ENCODE measurements at regions not wholly inside any gene's neighbourhood (a gene's known extent, or its start where the extent isn't known, plus 50 kb on each side); places are given as distances from the start of the nearest gene placed in this dataset.
A peak's percentile ranks its signal among the peaks of the same experiment; 100 is the strongest.

GRCh38 chr3:174336784-174337183 lies 522.4 kb upstream of the NAALADL2 start:
- DNase-seq (no peak), ATAC-seq (no peak)
- Histone ChIP-seq H3F3A (ENCODE audit: low read length, unreplicated experiment) (no peaks in the 10 kb centered on the region), H3K4me3 (ENCODE audit: low read length) (no peak overlapping the region), H4K20me1 (ENCODE audit: low read length) (no peaks in the 10 kb centered on the region), H3K27me3 (ENCODE audit: low read length) (no peaks in the 10 kb centered on the region), H3K9ac (ENCODE audit: low read length) (no peak overlapping the region), H3K27ac (ENCODE audit: low read length) (no peak overlapping the region), H3K9me3 (ENCODE audit: low read length) (no peaks in the 10 kb centered on the region), H3K79me2 (ENCODE audit: low read length) (no peaks in the 10 kb centered on the region), H3K9me2 (replicated peaks; ENCODE audit: low read length) (no peaks in the 10 kb centered on the region), H3K36me3 (ENCODE audit: low read depth, low read length) (no peaks in the 10 kb centered on the region), H3K4me1 (ENCODE audit: insufficient read depth, low read length) (peaks cover 32% of the 10 kb centered on the region), H2AFZ (ENCODE audit: low read length) (no peak overlapping the region), H3K4me2 (ENCODE audit: low read length) (no peak overlapping the region)
- no TSS peak for BruUV-seq (replicated peaks)
- intact Hi-C loops (cut with micrococcal nuclease): no loop called here
- TF ChIP-seq, protein P1, sequence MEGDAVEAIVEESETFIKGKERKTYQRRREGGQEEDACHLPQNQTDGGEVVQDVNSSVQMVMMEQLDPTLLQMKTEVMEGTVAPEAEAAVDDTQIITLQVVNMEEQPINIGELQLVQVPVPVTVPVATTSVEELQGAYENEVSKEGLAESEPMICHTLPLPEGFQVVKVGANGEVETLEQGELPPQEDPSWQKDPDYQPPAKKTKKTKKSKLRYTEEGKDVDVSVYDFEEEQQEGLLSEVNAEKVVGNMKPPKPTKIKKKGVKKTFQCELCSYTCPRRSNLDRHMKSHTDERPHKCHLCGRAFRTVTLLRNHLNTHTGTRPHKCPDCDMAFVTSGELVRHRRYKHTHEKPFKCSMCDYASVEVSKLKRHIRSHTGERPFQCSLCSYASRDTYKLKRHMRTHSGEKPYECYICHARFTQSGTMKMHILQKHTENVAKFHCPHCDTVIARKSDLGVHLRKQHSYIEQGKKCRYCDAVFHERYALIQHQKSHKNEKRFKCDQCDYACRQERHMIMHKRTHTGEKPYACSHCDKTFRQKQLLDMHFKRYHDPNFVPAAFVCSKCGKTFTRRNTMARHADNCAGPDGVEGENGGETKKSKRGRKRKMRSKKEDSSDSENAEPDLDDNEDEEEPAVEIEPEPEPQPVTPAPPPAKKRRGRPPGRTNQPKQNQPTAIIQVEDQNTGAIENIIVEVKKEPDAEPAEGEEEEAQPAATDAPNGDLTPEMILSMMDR (conservative IDR thresholded peaks at IDR 0.05; ENCODE audit: low read depth, low read length): no peak
- TF ChIP-seq EZH2phosphoT487 (IDR thresholded peaks at IDR 0.05; ENCODE audit: borderline replicate concordance, low read length): no peak
- no peak for TF ChIP-seq EZH2 (IDR thresholded peaks at IDR 0.05; ENCODE audit: low read length, unreplicated experiment)
- POLR2A ChIA-PET (ENCODE audit: unreplicated experiment): no interaction called here
- CTCF ChIA-PET: no interaction called here

- Histone ChIP-seq H3K27me3 (ENCODE audit: low read length) (no peaks in the 10 kb centered on the region), H3K9me2 (replicated peaks; ENCODE audit: low read length) (no peaks in the 10 kb centered on the region), H3K9me3 (ENCODE audit: low read length) (no peaks in the 10 kb centered on the region), H3K4me3 (ENCODE audit: low read length) (no peak overlapping the region), H3K27ac (ENCODE audit: low read length) (no peak overlapping the region), H3K4me1 (ENCODE audit: insufficient read depth, low read length) (peaks cover 32% of the 10 kb centered on the region), H3K36me3 (ENCODE audit: low read depth, low read length) (no peaks in the 10 kb centered on the region), H3F3A (ENCODE audit: low read length, unreplicated experiment) (no peaks in the 10 kb centered on the region), H2AFZ (ENCODE audit: low read length) (no peak overlapping the region), H4K20me1 (ENCODE audit: low read length) (no peaks in the 10 kb centered on the region), H3K79me2 (ENCODE audit: low read length) (no peaks in the 10 kb centered on the region), H3K4me2 (ENCODE audit: low read length) (no peak overlapping the region), H3K9ac (ENCODE audit: low read length) (no peak overlapping the region)
- BruUV-seq (replicated peaks): no TSS peak
- CTCF ChIA-PET: no interaction called here
- TF ChIP-seq EZH2phosphoT487 (IDR thresholded peaks at IDR 0.05; ENCODE audit: borderline replicate concordance, low read length) (no peak), EZH2 (IDR thresholded peaks at IDR 0.05; ENCODE audit: low read length, unreplicated experiment) (no peak)
- TF ChIP-seq, protein P1 (conservative IDR thresholded peaks at IDR 0.05; ENCODE audit: low read depth, low read length): no peak
- POLR2A ChIA-PET (ENCODE audit: unreplicated experiment): no interaction called here
- DNase-seq (no peak), ATAC-seq (no peak)
- intact Hi-C loops (cut with micrococcal nuclease): no loop called here
These were observed 521.9 kb upstream of the NAALADL2 start for GRCh38 chr3:174337227-174337626.

- H3F3A ChIP-seq (ENCODE audit: low read length, unreplicated experiment): no peaks in the 10 kb centered on the region
- H2AFZ ChIP-seq (ENCODE audit: low read length): no peak overlapping the region
- POLR2A ChIA-PET (ENCODE audit: unreplicated experiment): no interaction called here
- no TSS peak for BruUV-seq (replicated peaks)
- DNase-seq (no peak), ATAC-seq (peak; percentile 53)
- no peak overlapping the region for H3K9ac ChIP-seq (ENCODE audit: low read length)
- no peak overlapping the region for H3K27ac ChIP-seq (ENCODE audit: low read length)
- H3K4me1 ChIP-seq (ENCODE audit: insufficient read depth, low read length): 0 out of 2 replicates have a peak, but pooled peaks cover 7% of the 10 kb centered on the region
- H3K27me3 ChIP-seq (ENCODE audit: low read length): no peaks in the 10 kb centered on the region
- H3K9me2 ChIP-seq (replicated peaks; ENCODE audit: low read length): no peaks in the 10 kb centered on the region
- H3K9me3 ChIP-seq (ENCODE audit: low read length): no peaks in the 10 kb centered on the region
- H4K20me1 ChIP-seq (ENCODE audit: low read length): no peaks in the 10 kb centered on the region
- no peak overlapping the region for H3K4me2 ChIP-seq (ENCODE audit: low read length)
- intact Hi-C loops (cut with micrococcal nuclease): no loop called here
- H3K36me3 ChIP-seq (ENCODE audit: low read depth, low read length): no peaks in the 10 kb centered on the region
- no peaks in the 10 kb centered on the region for H3K79me2 ChIP-seq (ENCODE audit: low read length)
- H3K4me3 ChIP-seq (ENCODE audit: low read length): no peak overlapping the region
- no peak for TF ChIP-seq EZH2 (IDR thresholded peaks at IDR 0.05; ENCODE audit: low read length, unreplicated experiment)
- TF ChIP-seq EZH2phosphoT487 (IDR thresholded peaks at IDR 0.05; ENCODE audit: borderline replicate concordance, low read length): no peak
- TF ChIP-seq, protein P1 (conservative IDR thresholded peaks at IDR 0.05; ENCODE audit: low read depth, low read length): no peak
- CTCF ChIA-PET: interaction anchor here (0.6 kb wide), 1 partner anchor 15 kb away, joined by 3 read pairs; no protein-coding TSS in a partner anchor
These were observed 518.2 kb upstream of the NAALADL2 start for GRCh38 chr3:174340624-174341587.
